ENCODE measurements at regions not wholly inside any gene's neighbourhood (a gene's known extent, or its start where the extent isn't known, plus 50 kb on each side); places are given as distances from the start of the nearest gene placed in this dataset.
"Not testable (repeated sequence)": the region's sequence is repeated elsewhere in the genome, so short reads cannot be mapped to it uniquely, and the experiment has no call there.

GRCh38 chr3:18121020-18121419, 304.1 kb downstream of the SATB1 start:
- DNase-seq: no peak

- DNase-seq: no peak
Observed at GRCh38 chr3:18119866-18120265, 305.3 kb downstream of the SATB1 start.

GRCh38 chr3:18114894-18115293, 310.2 kb downstream of the SATB1 start:
- DNase-seq: no peak

GRCh38 chr3:18113417-18113816, 311.7 kb downstream of the SATB1 start:
- DNase-seq: no peak

- no peak for DNase-seq
Observed at GRCh38 chr3:18112674-18113375, 312.3 kb downstream of the SATB1 start.

GRCh38 chr3:18111796-18112232, 313.3 kb downstream of the SATB1 start:
- DNase-seq: no peak

- DNase-seq: no peak
Observed at GRCh38 chr3:18103591-18103990, 321.5 kb downstream of the SATB1 start.

- DNase-seq: no peak
Observed at GRCh38 chr3:18100121-18100520, 325.0 kb downstream of the SATB1 start.

- DNase-seq: no peak
Observed at GRCh38 chr3:18099611-18100010, 325.5 kb downstream of the SATB1 start.

- no peak for DNase-seq
Observed at GRCh38 chr3:18098960-18099587, 326.1 kb downstream of the SATB1 start.

GRCh38 chr3:18097989-18098388, 327.1 kb downstream of the SATB1 start:
- no peak for DNase-seq

- no peak for DNase-seq
Observed at GRCh38 chr3:18097473-18097872, 327.7 kb downstream of the SATB1 start.

- peak in 1 of 2 donors; percentile 26 for DNase-seq
Observed at GRCh38 chr3:18092726-18093125, 332.4 kb downstream of the SATB1 start.

GRCh38 chr3:18090377-18090776, 334.8 kb downstream of the SATB1 start:
- no peak for DNase-seq

GRCh38 chr3:18087988-18088387, 337.2 kb downstream of the SATB1 start:
- DNase-seq: no peak

- DNase-seq: no peak
Observed at GRCh38 chr3:18086760-18087159, 338.4 kb downstream of the SATB1 start.

GRCh38 chr3:18086078-18086477, 339.1 kb downstream of the SATB1 start:
- DNase-seq: no peak

GRCh38 chr3:18085429-18085828, 339.7 kb downstream of the SATB1 start:
- DNase-seq: no peak

GRCh38 chr3:18083273-18083590, 340.8 kb upstream of the TBC1D5 start:
- DNase-seq: not testable (repeated sequence)

GRCh38 chr3:18082551-18083272, 340.3 kb upstream of the TBC1D5 start:
- no peak for DNase-seq

- DNase-seq: no peak
Observed at GRCh38 chr3:18080198-18080689, 337.8 kb upstream of the TBC1D5 start.

- DNase-seq: peak; percentile 34 to 40
Observed at GRCh38 chr3:18079739-18080138, 337.3 kb upstream of the TBC1D5 start.

- no peak for DNase-seq
Observed at GRCh38 chr3:18079062-18079461, 336.6 kb upstream of the TBC1D5 start.

Data from inflammatory macrophage (primary cell).